Fibroblast of skin of right quadriceps (primary cell): ENCODE measurements at regions not wholly inside any gene's neighbourhood (a gene's known extent, or its start where the extent isn't known, plus 50 kb on each side); places are given as distances from the start of the nearest gene placed in this dataset.

ENCODE experiments used
- DNase-seq: peaks from one replicate; pipeline ENCODE4 v3.0.0-alpha.2; 2013

GRCh38 chr19:30172613-30173242 lies 199.5 kb upstream of the ZNF536 start:
- DNase-seq = no peak

- no peak for DNase-seq
Observed at GRCh38 chr19:30173593-30174356, 198.4 kb upstream of the ZNF536 start.

GRCh38 chr19:30174357-30174645 lies 197.9 kb upstream of the ZNF536 start:
- no peak for DNase-seq

GRCh38 chr19:30174791-30175190 lies 197.4 kb upstream of the ZNF536 start:
- no peak for DNase-seq

GRCh38 chr19:30175987-30176386 lies 196.2 kb upstream of the ZNF536 start:
- DNase-seq = no peak

GRCh38 chr19:30178721-30179402 lies 193.3 kb upstream of the ZNF536 start:
- DNase-seq = no peak

- DNase-seq = no peak
Observed at GRCh38 chr19:30180691-30181090, 191.5 kb upstream of the ZNF536 start.

- no peak for DNase-seq
Observed at GRCh38 chr19:30183807-30184490, 188.2 kb upstream of the ZNF536 start.

GRCh38 chr19:30202060-30202600 lies 170.1 kb upstream of the ZNF536 start:
- DNase-seq = no peak

- DNase-seq = no peak
Observed at GRCh38 chr19:30204721-30205120, 167.5 kb upstream of the ZNF536 start.

GRCh38 chr19:30206187-30206586 lies 166.0 kb upstream of the ZNF536 start:
- no peak for DNase-seq

- no peak for DNase-seq
Observed at GRCh38 chr19:30207357-30207756, 164.8 kb upstream of the ZNF536 start.

- no peak for DNase-seq
Observed at GRCh38 chr19:30208436-30209060, 163.6 kb upstream of the ZNF536 start.

GRCh38 chr19:30209617-30210600 lies 162.3 kb upstream of the ZNF536 start:
- no peak for DNase-seq

- no peak for DNase-seq
Observed at GRCh38 chr19:30212574-30212973, 159.6 kb upstream of the ZNF536 start.

- peak; percentile 40 for DNase-seq
Observed at GRCh38 chr19:30214651-30215051, 157.5 kb upstream of the ZNF536 start.

- no peak for DNase-seq
Observed at GRCh38 chr19:30215248-30215647, 156.9 kb upstream of the ZNF536 start.

GRCh38 chr19:30216453-30216852 lies 155.7 kb upstream of the ZNF536 start:
- no peak for DNase-seq

- DNase-seq = no peak
Observed at GRCh38 chr19:30217461-30217860, 154.7 kb upstream of the ZNF536 start.

- DNase-seq = no peak
Observed at GRCh38 chr19:30219702-30220101, 152.5 kb upstream of the ZNF536 start.

GRCh38 chr19:30221176-30221575 lies 151.0 kb upstream of the ZNF536 start:
- no peak for DNase-seq

GRCh38 chr19:30222428-30222873 lies 149.7 kb upstream of the ZNF536 start:
- peak; percentile 10 for DNase-seq
